ENCODE measurements at regions not wholly inside any gene's neighbourhood (a gene's known extent, or its start where the extent isn't known, plus 50 kb on each side); places are given as distances from the start of the nearest gene placed in this dataset.

GRCh38 chr19:46546194-46546896 is 50.7 kb upstream of the PNMA8B start:
- Mint-ChIP-seq H3K27me3 (ENCODE audit: low read depth) (peaks cover 4% of the 10 kb centered on the region), H3K36me3 (ENCODE audit: insufficient read depth) (peaks cover 3% of the 10 kb centered on the region), H3K4me3 (no peak overlapping the region), H3K9me3 (peaks cover 10% of the 10 kb centered on the region), H3K4me1 (ENCODE audit: low read depth) (peaks cover 5% of the 10 kb centered on the region)
- ATAC-seq (peak in 1 of 2 donors; percentile 62), DNase-seq (no peak)

DNA sequence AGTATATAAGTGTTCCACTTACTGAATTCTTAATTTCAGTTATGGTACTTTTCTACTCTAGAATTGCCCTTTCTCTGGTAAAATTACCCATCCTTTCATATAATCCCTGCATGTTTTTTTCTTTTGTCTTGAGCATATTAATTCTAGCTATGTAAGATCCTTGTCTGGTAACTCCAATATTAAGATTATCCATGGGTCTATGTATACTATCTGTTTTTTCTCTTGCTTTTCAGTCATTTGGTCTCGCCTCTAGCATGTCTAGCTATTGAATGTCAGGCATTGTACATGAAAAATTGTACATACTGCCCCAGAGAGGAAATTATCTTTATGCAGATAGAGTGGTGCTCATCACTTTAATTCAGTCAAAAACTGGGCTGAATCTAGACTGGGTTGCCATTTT is 50.4 kb upstream of the CALM3 start:
- peaks cover 1% of the 10 kb centered on the region for H3K4me1 Mint-ChIP-seq (ENCODE audit: low read depth)
- peaks cover 13% of the 10 kb centered on the region for H3K27me3 Mint-ChIP-seq (ENCODE audit: low read depth)
- no peak overlapping the region for H3K4me3 Mint-ChIP-seq
- DNase-seq (no peak), ATAC-seq (no peak)
- peaks cover 20% of the 10 kb centered on the region for H3K9me3 Mint-ChIP-seq
- H3K36me3 Mint-ChIP-seq (ENCODE audit: insufficient read depth) = peaks cover 3% of the 10 kb centered on the region

GRCh38 chr19:46551164-46551563 is 50.0 kb upstream of the CALM3 start:
- Mint-ChIP-seq H3K27me3 (ENCODE audit: low read depth) (peaks cover 14% of the 10 kb centered on the region), H3K36me3 (ENCODE audit: insufficient read depth) (peaks cover 3% of the 10 kb centered on the region), H3K4me3 (no peak overlapping the region), H3K9me3 (peaks cover 22% of the 10 kb centered on the region), H3K4me1 (ENCODE audit: low read depth) (peaks cover 1% of the 10 kb centered on the region)
- no peak for DNase-seq
- ATAC-seq = no peak
